Type B pancreatic cell (in vitro differentiated cells): ENCODE measurements at regions not wholly inside any gene's neighbourhood (a gene's known extent, or its start where the extent isn't known, plus 50 kb on each side); places are given as distances from the start of the nearest gene placed in this dataset.
A peak's percentile ranks its signal among the peaks of the same experiment; 100 is the strongest.
"Not testable (repeated sequence)": the region's sequence is repeated elsewhere in the genome, so short reads cannot be mapped to it uniquely, and the experiment has no call there.

Source experiments
- DNase-seq: peaks from one replicate; pipeline ENCODE4 v3.0.0; 2021; ENCODE audit warnings: mixed read lengths; ENCODE audit not compliant: unreplicated experiment; ENCODE audit errors: extremely low spot score
- H3K27ac Mint-ChIP-seq: 2 replicates; pipeline ENCODE4 v1.8.0; 2021; ENCODE audit warnings: mild to moderate bottlenecking, mixed read lengths
- H3K27me3 Mint-ChIP-seq: 2 replicates; pipeline ENCODE4 v1.8.0; 2021; ENCODE audit warnings: mixed read lengths
- H3K36me3 Mint-ChIP-seq: 2 replicates; pipeline ENCODE4 v1.8.0; 2021; ENCODE audit warnings: mixed read lengths
- H3K4me1 Mint-ChIP-seq: one replicate; pipeline ENCODE4 v1.8.0; 2021; ENCODE audit warnings: mixed read lengths; ENCODE audit not compliant: unreplicated experiment
- H3K4me3 Mint-ChIP-seq: 2 replicates; pipeline ENCODE4 v1.8.0; 2021; ENCODE audit warnings: mild to moderate bottlenecking, mixed read lengths
- H3K9me3 Mint-ChIP-seq: 2 replicates; pipeline ENCODE4 v1.8.0; 2021; ENCODE audit warnings: mixed read lengths
- CTCF ChIP-seq: fragments of 200-600 bp; sonication (generic); conservative IDR thresholded peaks from 2 replicates; pipeline ENCODE4 v1.5.0; 2021; ENCODE audit warnings: antibody characterized with exemption, mild to moderate bottlenecking

GRCh38 chr20:40630099-40630498 is 58.9 kb downstream of the MAFB start:
- no peak for TF ChIP-seq CTCF
- no peak for DNase-seq
- H3K9me3 Mint-ChIP-seq: peaks cover 13% of the 10 kb centered on the region
- H3K36me3 Mint-ChIP-seq: no peaks in the 10 kb centered on the region
- H3K27ac Mint-ChIP-seq: no peak overlapping the region
- no peaks in the 10 kb centered on the region for H3K4me1 Mint-ChIP-seq
- H3K4me3 Mint-ChIP-seq: no peak overlapping the region
- H3K27me3 Mint-ChIP-seq: no peaks in the 10 kb centered on the region

GRCh38 chr20:40628877-40629276 is 60.2 kb downstream of the MAFB start:
- no peak for TF ChIP-seq CTCF
- no peaks in the 10 kb centered on the region for H3K36me3 Mint-ChIP-seq
- peaks cover 13% of the 10 kb centered on the region for H3K9me3 Mint-ChIP-seq
- peak overlapping the region; percentile 18 for H3K27ac Mint-ChIP-seq
- no peaks in the 10 kb centered on the region for H3K27me3 Mint-ChIP-seq
- no peak for DNase-seq
- no peaks in the 10 kb centered on the region for H3K4me1 Mint-ChIP-seq
- no peak overlapping the region for H3K4me3 Mint-ChIP-seq

DNA sequence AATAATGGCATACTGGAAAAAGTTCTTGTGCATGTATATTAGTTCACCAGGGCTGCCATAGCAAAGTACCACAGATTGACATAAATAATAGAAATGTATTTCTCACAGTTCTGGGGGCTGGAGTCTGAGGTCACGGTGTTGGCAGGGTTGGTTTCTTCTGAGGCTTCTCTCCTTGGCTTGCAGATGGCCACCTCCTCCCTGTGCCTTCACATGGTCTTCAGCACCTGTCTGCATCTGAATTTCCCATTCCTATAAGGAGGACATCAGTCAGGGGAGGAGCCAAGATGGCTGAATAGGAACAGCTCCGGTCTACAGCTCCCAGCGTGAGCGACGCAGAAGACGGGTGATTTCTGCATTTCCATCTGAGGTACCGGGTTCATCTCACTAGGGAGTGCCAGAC is 70.0 kb downstream of the MAFB start:
- H3K36me3 Mint-ChIP-seq, H3K9me3 Mint-ChIP-seq, H3K4me3 Mint-ChIP-seq, DNase-seq, H3K27ac Mint-ChIP-seq, H3K4me1 Mint-ChIP-seq, H3K27me3 Mint-ChIP-seq: not testable (repeated sequence)

DNA sequence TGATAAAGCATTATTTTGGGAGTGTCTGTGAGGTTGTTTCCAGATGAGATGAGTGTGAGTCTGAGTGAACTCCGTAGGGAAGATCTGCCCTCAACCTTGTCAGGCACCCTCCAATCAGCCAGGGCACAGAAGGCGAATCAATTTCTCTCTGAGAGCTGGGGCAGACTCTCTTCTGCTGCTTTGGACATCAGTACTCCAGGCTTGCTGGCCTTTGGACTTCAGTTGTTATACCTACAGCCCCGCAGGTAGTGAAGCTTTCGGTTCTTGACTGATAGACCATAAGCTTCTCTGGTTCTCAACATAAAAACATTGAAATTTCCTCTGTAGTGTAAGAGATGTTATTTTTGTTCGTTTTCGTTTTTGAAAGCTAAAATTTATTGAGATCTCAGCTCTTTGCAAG is 71.4 kb downstream of the MAFB start:
- Mint-ChIP-seq H3K4me3 (no peak overlapping the region), H3K9me3 (no peaks in the 10 kb centered on the region), H3K4me1 (no peaks in the 10 kb centered on the region), H3K36me3 (no peaks in the 10 kb centered on the region), H3K27me3 (no peaks in the 10 kb centered on the region), H3K27ac (no peak overlapping the region)
- no peak for DNase-seq
- TF ChIP-seq CTCF: no peak

GRCh38 chr20:40612837-40613236 is 76.2 kb downstream of the MAFB start:
- DNase-seq: no peak
- H3K9me3 Mint-ChIP-seq: no peaks in the 10 kb centered on the region
- no peaks in the 10 kb centered on the region for H3K4me1 Mint-ChIP-seq
- TF ChIP-seq CTCF: no peak
- no peaks in the 10 kb centered on the region for H3K36me3 Mint-ChIP-seq
- H3K4me3 Mint-ChIP-seq: no peak overlapping the region
- no peak overlapping the region for H3K27ac Mint-ChIP-seq
- H3K27me3 Mint-ChIP-seq: no peaks in the 10 kb centered on the region

- no peak for DNase-seq
Observed at GRCh38 chr20:40612247-40612646, 76.8 kb downstream of the MAFB start.

More at GRCh38 chr20:40612247-40612646, 76.8 kb downstream of the MAFB start:
- no peak overlapping the region for H3K4me3 Mint-ChIP-seq
- no peaks in the 10 kb centered on the region for H3K4me1 Mint-ChIP-seq
- no peaks in the 10 kb centered on the region for H3K27me3 Mint-ChIP-seq
- TF ChIP-seq CTCF: no peak
- no peak overlapping the region for H3K27ac Mint-ChIP-seq
- no peaks in the 10 kb centered on the region for H3K36me3 Mint-ChIP-seq
- no peaks in the 10 kb centered on the region for H3K9me3 Mint-ChIP-seq
